ENCODE measurements at regions not wholly inside any gene's neighbourhood (a gene's known extent, or its start where the extent isn't known, plus 50 kb on each side); places are given as distances from the start of the nearest gene placed in this dataset.

DNA sequence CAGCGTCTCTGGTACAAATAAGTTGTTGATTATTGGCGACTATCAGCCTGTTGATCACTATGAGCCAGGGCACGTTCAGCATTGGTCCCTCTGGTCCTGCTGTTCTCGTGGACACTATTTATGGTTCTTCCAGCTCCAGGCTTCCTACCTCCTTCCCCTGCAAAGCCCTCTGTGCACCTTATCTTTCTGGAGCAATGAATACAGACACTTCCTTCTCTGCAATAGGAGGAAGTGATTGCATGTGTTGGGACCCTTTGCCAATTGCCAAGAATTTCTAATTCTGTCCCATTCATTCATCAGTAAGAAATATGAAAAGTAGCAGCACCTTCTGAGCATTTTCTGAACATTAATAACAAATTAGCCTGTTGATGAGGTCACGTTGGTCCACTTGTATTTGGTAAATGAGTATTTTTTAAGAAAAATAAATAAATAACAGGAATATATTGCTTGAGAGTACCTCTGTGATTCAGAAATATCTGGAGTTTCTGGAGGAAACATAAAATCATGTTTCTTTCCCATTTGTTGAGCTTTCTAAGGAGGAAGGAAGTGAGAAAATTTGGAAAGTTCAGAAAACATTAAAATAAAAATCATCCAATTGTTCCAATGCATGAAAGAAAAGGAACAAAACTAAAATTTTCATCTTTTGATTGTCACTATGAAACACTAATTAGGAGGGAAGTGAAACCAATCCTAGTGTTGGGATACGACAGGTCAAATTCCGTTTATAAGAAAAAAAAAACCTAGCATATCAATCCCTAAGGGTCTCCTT lies 259.1 kb upstream of the KLF6 start:
- no peak for DNase-seq (ENCODE audit: low read depth in 1 of 2, low spot score in 1 of 2)

DNA sequence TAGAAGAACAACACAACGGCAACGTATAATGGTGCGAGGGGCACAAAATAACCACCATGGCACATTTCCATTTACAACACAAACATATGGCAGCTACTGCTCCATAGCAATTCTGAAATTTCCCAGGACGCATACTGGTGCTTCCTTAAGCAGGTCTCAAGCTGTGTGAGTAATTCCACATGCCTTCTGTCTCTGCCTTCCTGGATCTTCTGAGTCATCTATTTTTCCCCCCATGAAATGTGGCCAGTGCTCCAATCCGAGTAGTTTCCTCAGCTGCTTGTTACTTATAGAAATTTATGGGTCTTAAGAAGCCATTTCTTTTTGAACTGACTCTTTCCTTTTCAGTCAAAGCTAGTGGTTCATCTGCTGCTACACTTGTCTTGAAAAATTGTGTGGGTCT lies 256.6 kb upstream of the KLF6 start:
- no peak for DNase-seq (ENCODE audit: low read depth in 1 of 2, low spot score in 1 of 2)

DNA sequence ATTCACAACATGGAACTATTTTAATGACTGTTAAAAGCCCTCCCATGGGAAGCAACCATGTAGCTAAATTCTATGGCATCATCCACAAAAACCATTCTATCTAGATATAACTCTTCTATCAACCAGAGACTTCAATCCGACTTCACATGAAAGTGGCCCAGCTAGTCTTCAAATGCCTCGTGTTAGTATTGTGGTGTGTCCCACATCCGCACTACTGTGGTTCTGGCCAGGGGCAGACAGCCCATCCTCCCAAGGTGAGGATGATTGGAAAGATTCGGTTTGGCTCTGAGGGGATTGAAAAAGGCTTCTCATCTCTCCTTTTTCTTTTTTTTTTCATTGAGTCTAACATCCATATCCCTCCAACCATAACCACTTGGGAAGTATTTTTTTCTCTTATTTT lies 253.0 kb upstream of the KLF6 start:
- DNase-seq (ENCODE audit: low read depth in 1 of 2, low spot score in 1 of 2), result no peak

DNA sequence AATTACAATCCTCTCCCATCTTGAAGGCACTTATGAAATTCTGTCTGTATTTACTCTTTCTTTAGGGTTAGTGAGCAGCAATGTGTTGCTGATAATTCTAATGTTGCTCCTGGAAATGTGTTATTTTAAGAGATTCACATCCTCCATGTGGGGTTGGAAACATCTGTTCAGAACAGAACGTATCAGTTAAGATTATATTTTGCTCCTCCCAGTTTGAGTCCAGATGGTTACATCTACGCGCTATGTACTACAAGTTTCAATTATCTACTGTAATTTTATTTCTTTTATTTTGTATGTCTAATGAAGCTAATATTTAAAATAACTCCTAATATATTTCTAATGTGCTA lies 250.6 kb upstream of the KLF6 start:
- DNase-seq (ENCODE audit: low read depth in 1 of 2, low spot score in 1 of 2), result no peak

DNA sequence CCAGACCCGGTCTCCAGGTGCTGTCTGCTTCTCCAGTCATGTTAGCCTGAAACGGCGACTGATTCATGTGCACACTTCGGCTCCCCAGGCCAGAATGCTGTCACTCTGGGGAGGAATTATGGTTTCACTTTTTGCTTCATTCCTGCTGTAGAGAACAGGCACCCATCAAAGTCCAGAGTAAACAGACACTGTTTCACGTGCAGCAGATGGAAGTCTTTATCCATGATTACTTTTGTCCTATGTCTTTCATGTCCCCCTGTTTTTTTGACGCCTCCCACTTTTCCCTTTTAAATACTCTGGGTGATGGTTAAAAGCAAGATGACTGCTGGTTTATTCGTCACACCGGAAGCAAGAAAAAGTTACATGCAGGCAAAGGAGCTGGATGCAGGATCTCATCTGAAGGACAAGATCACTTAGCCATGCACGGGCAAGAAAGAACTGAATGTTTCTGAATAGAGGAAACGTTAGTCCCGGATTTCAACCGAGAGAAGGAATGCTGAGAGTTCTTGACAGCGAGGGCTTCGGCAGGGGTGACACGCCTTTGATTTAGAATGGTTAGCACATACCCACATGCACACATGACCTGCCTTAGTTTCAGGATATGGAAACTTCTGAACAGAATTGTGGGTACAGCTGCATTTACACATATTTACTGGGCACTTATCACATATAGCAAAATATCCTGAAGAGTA lies 250.0 kb upstream of the KLF6 start:
- DNase-seq (ENCODE audit: low read depth in 1 of 2, low spot score in 1 of 2), result no peak

DNA sequence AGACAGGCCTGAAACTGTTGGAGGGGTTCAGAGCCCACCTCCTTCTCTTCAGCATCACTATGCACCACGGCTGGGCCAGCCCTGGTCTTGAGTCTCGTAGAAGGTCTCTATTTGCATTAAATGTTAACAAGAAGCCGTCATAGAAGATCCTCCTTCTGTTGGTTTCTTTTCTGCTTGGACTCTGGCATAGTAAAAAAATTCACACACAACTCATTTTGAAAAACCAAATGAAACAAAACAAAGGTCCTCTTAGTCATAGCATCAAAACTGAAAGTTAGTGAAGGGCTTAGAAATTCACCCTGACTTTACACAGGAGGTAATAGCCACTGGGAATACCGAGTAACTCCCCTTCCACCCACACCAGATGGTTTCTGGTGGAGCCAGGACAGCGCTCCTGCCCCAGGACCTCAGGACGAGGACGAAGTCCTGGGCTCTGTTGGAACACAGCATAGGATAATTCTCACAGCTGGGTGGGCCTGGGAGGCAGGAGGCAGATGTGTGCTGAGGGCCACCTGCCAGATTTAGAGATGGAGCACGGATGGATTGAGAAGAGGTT lies 248.4 kb upstream of the KLF6 start:
- no peak for DNase-seq (ENCODE audit: low read depth in 1 of 2, low spot score in 1 of 2)

DNA sequence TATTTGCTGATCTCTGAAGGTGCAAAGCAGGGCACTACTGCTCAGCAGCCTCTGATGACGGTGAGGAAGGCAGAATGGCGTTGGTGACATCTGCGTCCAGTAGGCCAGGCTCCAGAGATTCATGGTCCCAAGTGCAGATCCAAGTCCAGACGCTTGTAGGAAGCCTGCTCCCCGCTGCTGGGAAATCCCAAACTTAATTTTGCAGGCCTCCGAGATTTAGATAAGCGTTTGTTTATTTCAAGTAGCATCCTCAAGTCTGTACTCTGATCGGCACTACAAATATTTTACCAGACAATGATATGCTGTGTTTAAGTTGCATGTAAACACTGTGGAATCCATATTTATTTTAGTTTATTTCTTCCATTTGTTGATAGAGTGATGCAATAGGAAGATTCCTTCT lies 244.9 kb upstream of the KLF6 start:
- no peak for DNase-seq (ENCODE audit: low read depth in 1 of 2, low spot score in 1 of 2)

DNA sequence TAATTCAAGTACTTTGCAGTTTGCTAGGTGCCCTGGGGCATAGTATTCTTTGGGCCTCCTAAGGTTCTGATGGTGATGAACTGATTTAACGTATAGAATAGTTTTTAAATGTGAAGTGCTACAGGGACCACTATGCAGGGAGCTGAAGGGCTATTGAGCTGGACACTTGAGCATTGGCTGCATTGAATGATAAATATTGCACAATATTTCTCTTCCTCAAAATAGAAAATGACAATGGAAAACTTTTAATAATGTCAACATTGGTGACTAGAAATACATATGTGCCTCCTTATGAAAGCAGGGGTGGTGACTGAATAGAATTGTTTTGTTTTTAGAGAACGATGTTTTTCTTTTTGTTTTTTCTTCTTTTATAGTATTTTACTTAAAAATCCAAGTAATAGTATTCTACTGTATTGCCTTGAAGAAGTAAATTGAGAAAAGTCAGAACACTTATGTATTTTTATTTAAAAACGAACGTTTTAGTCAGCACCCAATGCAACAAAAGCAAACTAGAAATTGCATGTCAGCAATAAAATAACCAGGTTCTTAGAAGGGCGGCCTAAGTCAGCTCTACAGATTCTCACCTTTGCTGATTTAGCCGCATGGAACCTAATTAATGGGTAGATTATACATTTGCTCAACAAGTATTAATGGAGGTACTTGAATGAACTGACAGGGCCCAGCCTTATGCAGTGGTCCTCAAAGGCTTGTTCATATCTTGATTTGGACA lies 244.0 kb upstream of the KLF6 start:
- no peak for DNase-seq (ENCODE audit: low read depth in 1 of 2, low spot score in 1 of 2)

DNA sequence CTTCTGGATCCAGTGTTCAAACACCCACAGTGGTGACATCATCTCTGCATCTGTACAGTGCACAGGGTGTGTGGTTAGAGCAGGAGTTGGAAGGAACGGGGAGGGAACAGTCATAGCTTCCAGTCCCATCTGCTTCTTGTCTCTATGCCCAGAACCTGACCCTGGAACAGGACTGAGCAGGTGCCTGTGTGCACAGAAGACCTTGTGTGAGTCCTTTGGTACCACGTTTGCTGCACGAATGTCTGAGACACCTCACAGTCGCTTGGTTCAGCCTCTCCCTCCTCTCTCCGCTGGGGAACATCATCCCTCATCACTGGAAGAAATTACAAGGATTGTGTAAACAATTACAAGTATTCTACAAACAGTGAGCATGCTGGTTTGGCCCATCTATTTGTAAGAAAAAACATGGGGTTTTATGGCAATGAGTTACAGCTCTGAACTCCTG lies 243.0 kb upstream of the KLF6 start:
- no peak for DNase-seq (ENCODE audit: low read depth in 1 of 2, low spot score in 1 of 2)

DNA sequence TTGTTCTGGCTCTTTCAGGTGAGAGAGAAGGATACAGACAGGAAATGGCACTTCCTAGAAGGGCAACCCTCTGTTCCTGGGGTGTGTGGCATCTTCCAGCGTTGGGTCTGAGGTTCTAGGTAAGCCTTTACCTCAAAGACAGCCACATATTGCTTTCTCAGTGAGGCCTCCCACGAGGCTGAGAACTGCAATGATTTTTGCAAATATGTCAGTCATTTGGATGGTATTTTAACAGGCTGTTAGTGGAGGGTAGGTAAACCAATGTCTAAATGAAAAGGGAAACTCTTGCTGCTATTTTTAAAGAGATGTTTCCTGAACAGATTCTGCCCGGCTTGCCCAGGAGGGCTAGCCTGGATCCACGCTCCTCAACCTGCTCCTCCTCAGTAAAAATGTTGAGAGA lies 240.3 kb upstream of the KLF6 start:
- no peak for DNase-seq (ENCODE audit: low read depth in 1 of 2, low spot score in 1 of 2)

DNA sequence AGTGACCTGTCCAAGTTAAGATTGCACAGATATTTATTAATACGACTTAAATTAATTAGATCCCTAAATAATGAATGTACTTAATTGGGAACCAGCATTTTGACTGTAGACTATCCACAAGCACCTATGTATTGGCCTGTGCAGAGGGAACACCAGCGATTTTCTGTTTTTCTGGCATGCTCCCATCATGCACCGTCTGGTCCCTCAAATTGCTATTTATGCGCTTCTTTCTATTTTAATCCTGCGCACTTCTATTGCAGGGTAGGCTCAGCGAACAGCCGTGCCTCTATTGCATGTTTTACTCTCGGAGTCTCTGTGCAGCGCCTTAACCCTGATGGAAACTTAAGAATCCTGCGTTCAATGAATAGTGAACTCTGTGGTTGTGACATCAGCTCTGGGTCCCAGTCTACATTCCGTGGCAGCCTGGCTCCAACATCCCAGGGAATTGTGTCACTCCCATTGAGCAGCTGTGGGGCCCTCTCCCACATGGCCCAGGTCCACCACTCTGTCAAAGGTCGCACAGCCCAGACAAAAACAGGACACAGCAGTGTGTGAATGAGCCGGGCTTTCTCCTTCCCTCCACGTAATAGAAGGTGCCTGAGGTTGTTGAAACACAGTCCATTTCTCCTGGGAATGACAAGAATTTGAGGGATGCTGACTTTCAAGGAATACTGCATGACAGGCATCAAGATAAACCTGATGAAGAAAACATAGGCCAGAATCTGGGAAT lies 239.7 kb upstream of the KLF6 start:
- DNase-seq (ENCODE audit: low read depth in 1 of 2, low spot score in 1 of 2), result no peak

DNA sequence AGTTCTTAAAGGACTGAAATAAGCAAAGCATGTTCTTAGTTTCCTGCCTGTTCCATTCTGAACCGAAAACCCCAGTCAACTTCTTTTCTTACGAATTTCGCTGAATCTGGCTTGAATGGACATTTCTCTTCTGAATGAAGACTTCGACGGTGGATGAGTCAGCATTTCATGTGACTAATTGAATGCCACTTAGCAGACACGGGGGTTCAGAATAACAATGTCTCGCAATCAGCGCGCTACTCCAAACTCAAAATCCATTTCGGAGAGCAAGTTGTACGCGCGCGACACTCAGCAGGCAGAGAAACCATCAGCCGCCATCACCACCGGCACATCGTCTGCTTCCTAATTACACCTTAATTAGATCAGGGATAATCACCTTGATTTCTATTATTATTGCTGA lies 239.0 kb upstream of the KLF6 start:
- no peak for DNase-seq (ENCODE audit: low read depth in 1 of 2, low spot score in 1 of 2)

DNA sequence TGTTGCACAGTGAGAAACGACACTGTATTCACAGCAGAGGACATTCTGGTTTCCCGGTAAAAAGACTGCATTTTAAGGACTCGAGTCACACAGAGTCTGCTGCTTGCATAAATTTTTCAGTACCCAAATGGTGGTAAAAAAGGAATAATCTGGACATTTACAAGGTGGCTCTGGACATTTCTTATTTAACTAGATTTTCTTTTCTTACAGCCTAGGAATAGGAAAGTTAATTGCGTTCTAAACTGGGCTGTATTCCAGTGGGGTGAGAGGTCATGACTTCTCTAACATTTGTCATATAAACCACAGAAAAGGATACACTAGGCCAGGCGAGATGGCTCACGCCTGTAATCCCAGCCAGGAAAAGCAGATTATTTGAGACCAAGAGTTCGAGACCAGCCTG lies 237.5 kb upstream of the KLF6 start:
- no peak for DNase-seq (ENCODE audit: low read depth in 1 of 2, low spot score in 1 of 2)

DNA sequence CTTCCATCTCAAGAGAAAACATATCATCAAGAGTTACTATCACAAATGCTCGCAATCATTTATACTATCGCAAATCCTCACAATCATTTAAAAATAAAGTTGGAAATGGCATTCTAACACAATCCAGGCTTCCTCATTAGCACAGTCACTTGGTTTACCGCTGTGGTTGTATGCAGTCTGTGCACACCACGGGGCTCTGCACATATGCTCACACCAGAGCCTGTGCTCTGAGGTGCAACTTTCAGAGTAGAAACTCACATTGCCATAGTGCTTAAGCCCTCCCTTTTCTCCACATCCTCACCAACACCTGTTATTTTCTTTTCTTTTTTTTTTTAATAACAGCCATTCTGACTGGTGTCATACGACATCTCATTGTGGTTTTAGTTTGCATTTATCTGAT lies 235.6 kb upstream of the KLF6 start:
- no peak for DNase-seq (ENCODE audit: low read depth in 1 of 2, low spot score in 1 of 2)

DNA sequence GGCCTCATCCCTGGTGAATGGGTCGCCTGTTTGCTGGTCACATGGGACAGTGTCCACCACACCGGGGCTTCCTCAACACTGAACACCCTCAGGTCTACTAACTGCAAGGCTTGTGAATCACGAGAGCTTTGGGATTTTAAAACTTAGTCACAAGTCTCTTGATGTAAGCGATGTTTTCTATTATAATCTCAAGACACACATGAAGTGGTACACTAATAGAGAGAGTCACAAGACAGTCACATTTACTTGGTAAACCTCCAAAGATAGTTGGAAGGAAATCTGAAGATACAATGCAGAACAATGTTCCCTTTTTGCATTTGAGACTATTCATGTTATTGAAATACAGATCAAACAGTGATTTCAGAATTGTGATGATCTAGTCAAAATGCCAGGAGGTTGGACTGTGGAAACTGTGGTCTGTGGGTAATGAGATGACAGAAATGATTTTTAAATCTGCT lies 233.1 kb upstream of the KLF6 start:
- no peak for DNase-seq (ENCODE audit: low read depth in 1 of 2, low spot score in 1 of 2)

DNA sequence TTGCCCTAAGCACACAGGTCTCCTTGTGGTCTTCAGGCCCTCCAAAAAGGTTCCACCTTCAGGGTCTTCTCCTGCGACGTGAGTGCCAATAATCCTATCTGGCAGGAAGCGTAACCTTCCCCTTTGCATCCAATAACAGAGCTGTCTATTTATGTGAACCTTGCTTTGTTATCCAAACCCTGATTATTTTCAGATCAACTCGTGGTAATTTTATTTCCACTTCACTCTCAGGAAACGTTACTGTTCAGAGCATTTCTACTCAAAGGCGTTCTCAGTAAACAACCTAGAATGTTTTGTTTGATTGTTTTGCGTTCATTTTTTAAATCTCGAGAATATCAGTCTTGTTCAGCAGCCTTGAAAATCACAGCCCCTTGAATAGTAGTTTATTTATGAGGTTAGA lies 232.3 kb upstream of the KLF6 start:
- DNase-seq (ENCODE audit: low read depth in 1 of 2, low spot score in 1 of 2), result no peak

DNA sequence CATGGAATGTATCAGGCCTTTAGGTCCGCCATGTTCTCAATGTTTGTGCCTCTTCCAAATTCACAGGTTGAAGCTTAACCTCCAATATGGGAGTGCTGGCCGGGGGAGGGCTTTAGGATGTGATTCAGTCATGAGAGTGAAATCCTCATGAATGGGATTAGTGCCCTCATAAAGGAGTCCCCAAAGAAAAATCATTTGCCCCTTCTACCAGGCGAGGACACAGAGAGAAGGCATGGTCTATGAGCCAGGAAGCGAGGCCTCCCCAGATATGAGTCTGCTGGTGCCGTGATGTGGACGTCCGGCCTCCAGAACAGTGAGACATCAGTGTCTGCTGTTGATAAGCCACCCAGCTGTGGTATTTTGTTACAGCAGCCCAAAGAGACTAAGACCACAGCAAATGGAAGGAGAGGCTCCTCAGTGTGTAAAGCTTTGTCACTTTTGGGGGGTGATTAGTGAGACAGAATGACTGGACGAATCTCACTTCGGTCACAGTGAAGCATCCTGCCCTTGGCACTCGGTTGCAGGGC lies 231.3 kb upstream of the KLF6 start:
- DNase-seq (ENCODE audit: low read depth in 1 of 2, low spot score in 1 of 2), result no peak

DNA sequence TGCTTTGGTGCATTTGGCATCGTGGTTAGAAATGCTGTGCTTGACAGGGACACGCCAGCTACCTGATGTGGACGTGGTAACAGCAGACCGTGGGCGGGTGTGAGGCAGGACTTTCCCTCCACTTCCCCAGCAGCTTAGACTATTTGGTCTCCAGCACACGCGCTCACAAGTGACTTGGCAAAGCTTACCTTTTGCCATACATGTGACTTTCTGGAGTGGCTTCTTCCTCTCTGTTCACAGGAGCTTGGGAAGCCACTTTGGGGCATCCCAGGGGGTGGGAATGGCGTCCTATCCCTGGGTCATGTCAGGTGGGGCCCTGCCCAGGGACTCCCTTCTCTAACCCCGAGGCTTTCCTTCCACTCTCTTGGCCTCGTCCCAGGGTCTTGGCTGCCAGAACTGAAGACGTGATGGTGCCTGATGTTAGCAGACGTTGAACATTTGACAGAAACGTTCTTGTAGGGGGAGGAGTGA lies 228.7 kb upstream of the KLF6 start:
- DNase-seq (ENCODE audit: low read depth in 1 of 2, low spot score in 1 of 2), result peak in 1 of 2 donors; percentile 33

DNA sequence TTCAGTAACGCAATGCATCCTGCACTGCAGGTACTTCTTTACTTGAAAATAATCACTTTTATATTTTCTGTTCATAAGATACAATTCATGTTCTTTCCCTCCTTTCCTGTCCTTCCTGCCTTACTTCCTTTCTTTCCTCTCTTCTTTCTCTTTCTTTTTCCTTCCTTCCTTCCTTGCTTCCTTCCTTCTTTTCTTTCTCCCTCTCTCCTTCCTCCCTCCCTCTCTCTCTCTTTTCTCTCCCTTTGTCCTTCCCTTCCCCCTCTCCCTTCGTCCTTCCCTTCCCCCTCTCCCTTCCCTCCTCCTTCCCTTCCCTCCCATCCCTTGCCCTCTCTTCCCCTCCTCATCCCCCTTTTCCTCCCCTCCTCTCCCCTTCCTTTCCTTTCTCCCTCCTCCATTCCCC lies 227.8 kb upstream of the KLF6 start:
- no peak for DNase-seq (ENCODE audit: low read depth in 1 of 2, low spot score in 1 of 2)

DNA sequence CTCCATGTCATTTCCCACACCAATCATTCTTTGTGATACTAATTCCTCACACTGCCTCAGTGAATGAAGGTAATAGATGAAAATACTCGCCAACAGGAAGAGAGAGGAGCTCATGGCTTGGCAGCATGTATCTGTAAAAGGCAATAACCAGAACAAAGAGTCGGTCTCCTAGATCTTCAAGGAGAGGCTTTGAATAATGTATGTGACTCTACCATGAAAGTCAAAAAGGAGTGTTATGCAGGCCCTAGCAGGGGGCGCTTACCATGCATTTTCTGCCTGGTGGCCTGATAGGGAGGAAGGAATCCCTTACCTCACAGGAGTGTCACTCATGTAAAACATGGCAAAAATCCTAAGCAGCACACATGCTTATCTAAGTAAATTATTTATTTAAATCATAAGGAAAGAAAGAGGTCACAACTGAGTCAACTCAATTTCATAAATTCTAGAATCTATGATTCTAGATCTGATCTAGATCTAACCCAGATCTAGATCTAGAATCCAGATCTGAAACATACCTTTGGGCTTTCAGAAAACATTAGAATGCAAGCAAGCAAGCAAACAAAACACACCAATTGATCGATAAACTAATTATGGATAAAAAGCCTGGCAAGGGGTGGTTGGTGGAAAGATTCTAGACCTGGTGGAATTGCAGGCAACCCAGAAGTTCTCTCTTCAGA lies 226.3 kb upstream of the KLF6 start:
- DNase-seq (ENCODE audit: low read depth in 1 of 2, low spot score in 1 of 2), result no peak

Measured in activated T-helper 1 cell treated with anti-CD3 and anti-CD28 coated beads, Interleukin-2, amount 50 U/mL, for 16 hours (primary cell).